Adrenal gland (tissue), 9 donors: ENCODE measurements at regions not wholly inside any gene's neighbourhood (a gene's known extent, or its start where the extent isn't known, plus 50 kb on each side); places are given as distances from the start of the nearest gene placed in this dataset.

ENCODE experiments used
- DNase-seq, 7 donors: peaks; one replicate each; pipeline ENCODE4 v3.0.0-alpha.2; 2019 to 2020
- H3K27ac ChIP-seq, 5 donors: fragments of 200-600 bp; sonication (generic) in 4 of 5; 1 replicate in 3 of 5; 2 replicates in 2 of 5; pipeline versions ENCODE4 v1.5.1 to v1.8.0; 2016 to 2020; ENCODE audit warnings: mild to moderate bottlenecking in 1 of 5
- H3K27me3 ChIP-seq: fragments of 200-600 bp; 2 replicates; pipeline ENCODE4 v1.8.0; 2021
- H3K36me3 ChIP-seq, 2 donors: fragments of 200-600 bp; replicated peaks in 1 of 2; 1 replicate in 1 of 2; 2 replicates in 1 of 2; pipeline versions ENCODE4 v1.5.1 to v1.8.0; 2018 to 2022
- H3K4me1 ChIP-seq, 2 donors: fragments of 200-600 bp; replicated peaks in 1 of 2; 1 replicate in 1 of 2; 2 replicates in 1 of 2; pipeline versions ENCODE4 v1.5.1 to v1.8.0; 2018 to 2021
- H3K4me3 ChIP-seq, 4 donors: fragments of 200-600 bp; sonication (generic) in 3 of 4; one replicate each; pipeline ENCODE4 v1.5.1; 2016 to 2018
- H3K9me3 ChIP-seq, 3 donors: fragments of 200-600 bp; sonication (generic) in 1 of 3; replicated peaks in 1 of 3; 1 replicate in 2 of 3; 2 replicates in 1 of 3; pipeline versions ENCODE4 v1.5.1 to v1.8.0; 2016 to 2021
- CTCF ChIP-seq, 6 experiments: fragments of 450-650 bp in 4 of 6; fragments of 200-600 bp in 2 of 6; sonication (generic) in 1 of 6; IDR thresholded peaks; 1 replicate in 5 of 6; 2 replicates in 1 of 6; pipeline versions ENCODE4 v1.5.1 to v1.8.0; 2016 to 2021; ENCODE audit warnings: antibody characterized with exemption in 6 of 6, mild to moderate bottlenecking in 2 of 6, moderate library complexity in 1 of 6
- POLR2A ChIP-seq, 2 donors: fragments of 450-650 bp; IDR thresholded peaks; one replicate each; pipeline ENCODE4 v1.6.1; 2017; ENCODE audit warnings: antibody characterized with exemption in 2 of 2, mild to moderate bottlenecking in 2 of 2, moderate library complexity in 1 of 2
- WGBS, 4 donors: extraction: QIAGEN DNeasy Blood & Tissue Kit in 2 of 4; methylation state at CpG; one replicate each; pipeline versions ENCODE4 v1.1.5 to v1.1.7; 2013 to 2017; 5-methylcytosine and 5-hydroxymethylcytosine counted together
- intact Hi-C, 2 donors: fragments of 100-400 bp; cut with DNase I; formaldehyde crosslinking; loops; one replicate each; pipeline versions ENCODE4 v1.14.1 to v1.15.0; 2022 to 2023
- donor health status: healthy with polysubstance abuse.
- donor health status: Bipolar disorder and iron deficiency.
- donor health status: DM: yes; HTN: yes; CAD: no.
- donor health status: DM: no; HTN: no; CAD: no.
- donor health status: DM: no; HTN: no; CAD: no.

GRCh38 chr17:70769956-70770355, 600.6 kb downstream of the KCNJ2 start:
- H3K4me3 ChIP-seq, result no peak overlapping the region
- no peak for DNase-seq
- no peaks in the 10 kb centered on the region for H3K36me3 ChIP-seq
- H3K4me1 ChIP-seq, result no peaks in the 10 kb centered on the region
- 86 to 98% (median 88%) methylated on average over 1 of the region's 1 CpG for WGBS, 4 donors
- no peak overlapping the region for H3K27ac ChIP-seq
- H3K9me3 ChIP-seq, result no peaks in the 10 kb centered on the region
- TF ChIP-seq POLR2A (IDR thresholded peaks at IDR 0.05), result no peak
- TF ChIP-seq CTCF (IDR thresholded peaks at IDR 0.05), result no peak
- no peaks in the 10 kb centered on the region for H3K27me3 ChIP-seq
- intact Hi-C loops, result loop anchor here in 1 of 2 donors (5.0 to 10.0 kb wide), 2 partner anchors 1345 to 1772 kb away; no protein-coding TSS in a partner anchor

DNA sequence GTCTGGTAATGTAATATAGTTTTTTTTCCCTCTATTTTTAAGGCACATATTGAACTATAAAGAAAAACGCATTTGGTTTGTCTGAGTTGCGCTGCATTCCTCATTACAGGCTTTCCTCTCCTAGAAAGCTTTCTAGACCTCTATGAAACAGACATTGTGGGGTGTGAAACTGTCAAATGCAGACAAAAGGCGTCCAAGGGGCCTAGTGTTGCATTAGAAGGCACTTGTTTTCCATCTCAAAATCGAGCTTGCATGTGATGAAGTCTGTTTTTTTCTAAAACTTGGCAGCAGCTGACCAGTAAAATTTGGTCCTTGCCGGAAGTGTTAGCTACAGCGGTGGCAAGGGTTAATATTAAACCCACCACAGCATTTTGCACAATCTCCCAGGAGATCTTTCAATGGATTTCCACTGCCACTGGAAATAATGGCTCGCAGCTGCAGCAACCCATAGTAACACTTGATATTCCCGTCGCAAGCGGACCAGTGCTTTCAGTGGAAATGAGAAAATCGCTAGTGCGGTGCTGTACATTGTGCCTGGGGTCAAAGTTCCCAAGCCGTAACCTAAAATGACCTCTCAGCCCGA, 602.6 kb downstream of the KCNJ2 start:
- no peak overlapping the region for H3K4me3 ChIP-seq
- WGBS, 4 donors, result 83 to 88% (median 85%) methylated on average over 14 of the region's 14 CpGs
- TF ChIP-seq POLR2A (IDR thresholded peaks at IDR 0.05) (no peak), CTCF (IDR thresholded peaks at IDR 0.05) (no peak)
- intact Hi-C loops, result no loop called here
- H3K27ac ChIP-seq, result no peak overlapping the region
- H3K36me3 ChIP-seq, result no peaks in the 10 kb centered on the region
- H3K4me1 ChIP-seq, result no peaks in the 10 kb centered on the region
- no peak for DNase-seq
- no peaks in the 10 kb centered on the region for H3K9me3 ChIP-seq
- no peaks in the 10 kb centered on the region for H3K27me3 ChIP-seq

GRCh38 chr17:70772761-70773160, 603.4 kb downstream of the KCNJ2 start:
- DNase-seq, result no peak
- 79 to 88% (median 82%) methylated on average over 7 of the region's 7 CpGs for WGBS, 4 donors
- Histone ChIP-seq H3K4me1 (no peaks in the 10 kb centered on the region), H3K4me3 (no peak overlapping the region), H3K27me3 (no peaks in the 10 kb centered on the region), H3K9me3 (no peaks in the 10 kb centered on the region), H3K36me3 (no peaks in the 10 kb centered on the region), H3K27ac (no peak overlapping the region)
- intact Hi-C loops, result no loop called here
- TF ChIP-seq POLR2A (IDR thresholded peaks at IDR 0.05) (no peak), CTCF (IDR thresholded peaks at IDR 0.05) (no peak)

- Histone ChIP-seq H3K9me3 (no peaks in the 10 kb centered on the region), H3K36me3 (no peaks in the 10 kb centered on the region), H3K27me3 (no peaks in the 10 kb centered on the region), H3K4me1 (no peaks in the 10 kb centered on the region), H3K4me3 (no peak overlapping the region), H3K27ac (no peak overlapping the region)
- 88 to 98% (median 94%) methylated on average over 1 of the region's 1 CpG for WGBS, 4 donors
- no peak for DNase-seq
- intact Hi-C loops, result no loop called here
- no peak for TF ChIP-seq POLR2A (IDR thresholded peaks at IDR 0.05)
- no peak for TF ChIP-seq CTCF (IDR thresholded peaks at IDR 0.05)
These were observed 603.9 kb downstream of the KCNJ2 start for GRCh38 chr17:70773258-70773657.
